Lung (tissue), 11 donors: ENCODE measurements at regions not wholly inside any gene's neighbourhood (a gene's known extent, or its start where the extent isn't known, plus 50 kb on each side); places are given as distances from the start of the nearest gene placed in this dataset.

Experiments
- ATAC-seq: fragments of 200-7000 bp; cut with Tn5 transposase; one replicate; pipeline ENCODE4 v1.9.1; 2020; ENCODE audit warnings: moderate number of reproducible peaks; ENCODE audit not compliant: insufficient read depth, low FRiP score
- DNase-seq, 3 donors: peaks; one replicate each; pipeline ENCODE4 v3.0.0-alpha.2; 2013 to 2017
- H3K27ac ChIP-seq, 2 donors: one replicate each; pipeline ENCODE4 v1.5.1; 2013; ENCODE audit warnings: mild to moderate bottlenecking in 2 of 2, moderate library complexity in 2 of 2, control low read depth in 1 of 2, inconsistent platforms in 1 of 2, low read depth in 1 of 2, low read length in 1 of 2
- H3K27me3 ChIP-seq, 3 donors: one replicate each; pipeline ENCODE4 v1.5.1; 2013; ENCODE audit warnings: low read length in 2 of 3; ENCODE audit not compliant: control insufficient read depth in 3 of 3, insufficient read depth in 3 of 3
- H3K36me3 ChIP-seq, 4 donors: one replicate each; pipeline ENCODE4 v1.5.1; 2013; ENCODE audit warnings: low read length in 4 of 4, mild to moderate bottlenecking in 1 of 4, moderate library complexity in 1 of 4; ENCODE audit not compliant: control insufficient read depth in 4 of 4, insufficient read depth in 4 of 4
- H3K4me1 ChIP-seq, 5 donors: one replicate each; pipeline ENCODE4 v1.5.1; 2013; ENCODE audit warnings: low read length in 5 of 5, mild to moderate bottlenecking in 2 of 5, moderate library complexity in 1 of 5; ENCODE audit not compliant: control insufficient read depth in 5 of 5, insufficient read depth in 5 of 5
- H3K4me3 ChIP-seq: one replicate; pipeline ENCODE4 v1.5.1; 2013; ENCODE audit warnings: mild to moderate bottlenecking, control low read depth, moderate library complexity
- H3K9ac ChIP-seq, 2 donors: one replicate each; pipeline ENCODE4 v1.5.1; 2013; ENCODE audit warnings: low read length in 2 of 2, control low read depth in 1 of 2; ENCODE audit not compliant: insufficient read depth in 1 of 2
- H3K9me3 ChIP-seq, 4 donors: one replicate each; pipeline ENCODE4 v1.5.1; 2013; ENCODE audit warnings: low read length in 3 of 4, mild to moderate bottlenecking in 1 of 4, moderate library complexity in 1 of 4; ENCODE audit not compliant: control insufficient read depth in 4 of 4, insufficient read depth in 3 of 4
- CTCF ChIP-seq: IDR thresholded peaks from 2 replicates; pipeline ENCODE4 v1.5.1; 2012; ENCODE audit warnings: mild to moderate bottlenecking; ENCODE audit errors: control extremely low read depth, extremely low read depth
- WGBS, 2 donors: extraction: QIAGEN DNeasy Blood & Tissue Kit; methylation state at CpG; one replicate each; pipeline ENCODE4 v1.1.7; 2013; 5-methylcytosine and 5-hydroxymethylcytosine counted together
- donor health status: control.
- donor health status: control.
- donor health status: Bipolar disorder and iron deficiency.
- donor health status: healthy.
- donor health status: DM: yes; HTN: yes; CAD: no.

- Histone ChIP-seq H3K36me3 (no peaks in the 10 kb centered on the region), H3K4me1 (no peaks in the 10 kb centered on the region), H3K9me3 (no peaks in the 10 kb centered on the region), H3K9ac (no peak overlapping the region), H3K27me3 (no peaks in the 10 kb centered on the region), H3K27ac (no peak overlapping the region), H3K4me3 (no peak overlapping the region)
- WGBS, 2 donors = 74 to 79% methylated on average over 16 of the region's 16 CpGs
- ATAC-seq (no peak), DNase-seq (no peak)
- no peak for TF ChIP-seq CTCF
Observed at GRCh38 chr7:155870334-155871180, 58.3 kb upstream of the SHH start.

GRCh38 chr7:155869784-155870076 lies 57.5 kb upstream of the SHH start:
- no peak overlapping the region for H3K9ac ChIP-seq
- DNase-seq = no peak
- H3K36me3 ChIP-seq = no peaks in the 10 kb centered on the region
- no peak overlapping the region for H3K4me3 ChIP-seq
- no peaks in the 10 kb centered on the region for H3K4me1 ChIP-seq
- 92 to 95% methylated on average over 13 of the region's 13 CpGs for WGBS, 2 donors
- no peaks in the 10 kb centered on the region for H3K9me3 ChIP-seq
- no peak for ATAC-seq
- H3K27ac ChIP-seq = no peak overlapping the region
- no peaks in the 10 kb centered on the region for H3K27me3 ChIP-seq
- no peak for TF ChIP-seq CTCF

- Histone ChIP-seq H3K9ac (no peak overlapping the region), H3K27ac (no peak overlapping the region), H3K36me3 (no peaks in the 10 kb centered on the region), H3K4me3 (no peak overlapping the region), H3K27me3 (no peaks in the 10 kb centered on the region), H3K9me3 (no peaks in the 10 kb centered on the region), H3K4me1 (no peaks in the 10 kb centered on the region)
- TF ChIP-seq CTCF = no peak
- 83 to 85% methylated on average over 10 of the region's 10 CpGs for WGBS, 2 donors
- ATAC-seq (no peak), DNase-seq (no peak)
Observed at GRCh38 chr7:155868955-155869783, 56.9 kb upstream of the SHH start.
